OCI-LY7 (cell line): ENCODE measurements at regions not wholly inside any gene's neighbourhood (a gene's known extent, or its start where the extent isn't known, plus 50 kb on each side); places are given as distances from the start of the nearest gene placed in this dataset.

Experiments
- EZH2phosphoT487 ChIP-seq: fragments of 200-600 bp; sonication (generic); IDR thresholded peaks from 2 replicates; pipeline ENCODE4 v1.6.1; 2018; ENCODE audit warnings: low read depth, borderline replicate concordance, mild to moderate bottlenecking, mixed run types, antibody characterized with exemption, low read length, moderate library complexity, mixed read lengths
- TF ChIP-seq, protein P1 (sequence below): fragments of 200-600 bp; sonication (generic); conservative IDR thresholded peaks from 2 replicates; pipeline ENCODE4 v1.5.1; 2014; ENCODE audit warnings: mild to moderate bottlenecking, antibody characterized with exemption, low read length, moderate library complexity, mixed read lengths

DNA sequence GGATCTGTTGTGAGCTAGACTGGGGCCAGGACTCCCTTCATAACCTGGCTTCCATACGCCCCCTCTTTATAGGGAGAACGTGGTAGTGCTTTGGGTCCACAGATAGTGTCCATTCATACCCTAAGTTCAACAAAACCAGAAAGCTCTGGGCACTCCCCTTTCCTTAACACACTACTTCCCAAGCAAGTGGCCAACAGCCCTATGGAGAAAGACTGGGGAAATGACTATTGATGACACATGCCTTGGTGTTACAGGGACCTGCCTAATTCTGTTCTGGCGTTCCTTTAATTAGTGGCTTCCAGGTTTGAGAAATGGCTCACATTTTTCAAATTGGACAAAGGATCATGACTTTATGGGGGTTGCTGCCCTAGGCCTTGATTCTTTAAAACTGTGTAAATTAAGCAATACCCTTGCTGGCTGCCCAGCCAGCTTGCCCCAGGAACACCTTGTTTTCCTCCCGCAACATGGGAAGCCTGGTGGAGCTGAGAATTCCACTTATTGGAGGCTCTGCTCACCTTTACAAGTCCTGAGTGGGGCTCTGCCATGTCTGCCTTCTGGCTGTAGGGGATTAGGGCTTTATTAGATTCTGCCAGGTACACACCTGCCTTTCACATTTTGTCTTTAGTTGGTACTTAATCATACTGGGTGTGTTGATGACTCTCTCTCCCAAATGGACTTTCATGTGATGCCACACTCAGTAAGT lies 61.1 kb downstream of the RGS12 start:
- TF ChIP-seq, protein P1, sequence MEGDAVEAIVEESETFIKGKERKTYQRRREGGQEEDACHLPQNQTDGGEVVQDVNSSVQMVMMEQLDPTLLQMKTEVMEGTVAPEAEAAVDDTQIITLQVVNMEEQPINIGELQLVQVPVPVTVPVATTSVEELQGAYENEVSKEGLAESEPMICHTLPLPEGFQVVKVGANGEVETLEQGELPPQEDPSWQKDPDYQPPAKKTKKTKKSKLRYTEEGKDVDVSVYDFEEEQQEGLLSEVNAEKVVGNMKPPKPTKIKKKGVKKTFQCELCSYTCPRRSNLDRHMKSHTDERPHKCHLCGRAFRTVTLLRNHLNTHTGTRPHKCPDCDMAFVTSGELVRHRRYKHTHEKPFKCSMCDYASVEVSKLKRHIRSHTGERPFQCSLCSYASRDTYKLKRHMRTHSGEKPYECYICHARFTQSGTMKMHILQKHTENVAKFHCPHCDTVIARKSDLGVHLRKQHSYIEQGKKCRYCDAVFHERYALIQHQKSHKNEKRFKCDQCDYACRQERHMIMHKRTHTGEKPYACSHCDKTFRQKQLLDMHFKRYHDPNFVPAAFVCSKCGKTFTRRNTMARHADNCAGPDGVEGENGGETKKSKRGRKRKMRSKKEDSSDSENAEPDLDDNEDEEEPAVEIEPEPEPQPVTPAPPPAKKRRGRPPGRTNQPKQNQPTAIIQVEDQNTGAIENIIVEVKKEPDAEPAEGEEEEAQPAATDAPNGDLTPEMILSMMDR, result no peak
- TF ChIP-seq EZH2phosphoT487, result no peak
